ENCODE measurements at regions not wholly inside any gene's neighbourhood (a gene's known extent, or its start where the extent isn't known, plus 50 kb on each side); places are given as distances from the start of the nearest gene placed in this dataset.

DNA sequence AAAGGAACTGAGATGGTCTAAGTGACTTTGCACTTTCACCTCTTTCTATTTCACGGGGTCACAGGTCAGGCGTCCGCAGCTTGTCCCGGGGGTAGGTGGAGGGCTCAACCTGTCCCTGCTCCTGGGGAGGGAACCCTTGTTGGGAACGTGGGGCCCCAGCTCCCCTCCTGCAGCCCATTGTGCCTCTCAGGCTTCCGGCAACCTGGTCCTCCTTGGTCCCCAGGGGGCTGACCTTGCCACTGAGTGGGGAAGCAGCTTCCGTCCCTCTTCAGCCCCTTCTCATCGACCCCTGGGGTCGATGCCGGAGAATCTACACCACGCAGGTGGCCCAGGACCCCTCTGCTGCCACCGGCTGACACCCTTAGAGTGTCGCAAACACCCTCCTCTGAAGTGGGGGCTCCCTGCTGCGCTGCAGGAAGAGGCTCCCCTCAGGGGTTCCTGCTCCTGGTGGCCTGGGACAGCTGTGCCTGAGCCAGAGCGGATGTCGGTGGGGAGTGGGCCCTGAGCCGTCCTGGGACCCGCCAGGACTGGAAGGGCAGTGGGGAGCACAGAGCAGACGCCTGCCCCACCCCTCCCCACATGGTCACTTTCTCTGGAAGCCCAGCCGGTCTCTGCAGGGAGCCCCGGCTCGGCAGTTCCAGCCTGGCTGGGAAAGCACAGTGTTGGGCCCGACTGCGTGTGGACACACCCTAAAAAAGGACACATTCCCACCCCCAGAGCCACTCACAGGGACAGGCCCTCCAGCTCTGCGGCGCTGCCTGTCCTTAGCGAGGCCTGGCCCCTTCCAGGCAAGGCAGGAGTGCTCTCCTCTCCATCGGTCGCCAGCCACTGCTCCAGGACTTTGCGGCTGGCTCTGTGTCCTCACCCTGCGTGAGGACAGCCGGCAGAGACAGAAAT is 357.5 kb upstream of the SHH start:
- no peaks in the 10 kb centered on the region for H3K4me1 ChIP-seq (ENCODE audit: control insufficient read depth in 1 of 2, insufficient read depth in 2 of 2, low read length in 2 of 2)
- no peak overlapping the region for H3K27ac ChIP-seq (ENCODE audit: low read depth in 1 of 2, low read length in 2 of 2)
- no peaks in the 10 kb centered on the region for H3K27me3 ChIP-seq (ENCODE audit: control insufficient read depth in 1 of 2, insufficient read depth in 2 of 2, low read length in 1 of 2)
- DNase-seq (no peak), ATAC-seq (ENCODE audit: low FRiP score) (peak; percentile 7)
- intact Hi-C loops (cut with DNase I): no loop called here
- no peaks in the 10 kb centered on the region for H3K9me3 ChIP-seq (ENCODE audit: control insufficient read depth, low read length)
- no peaks in the 10 kb centered on the region for H3K36me3 ChIP-seq (ENCODE audit: control insufficient read depth in 1 of 2, insufficient read depth in 2 of 2, low read length in 1 of 2)
- H3K4me3 ChIP-seq (ENCODE audit: low read length in 2 of 2): no peak overlapping the region
- WGBS, 2 donors: 47 to 56% methylated on average over 31 to 32 of the region's 32 CpGs

DNA sequence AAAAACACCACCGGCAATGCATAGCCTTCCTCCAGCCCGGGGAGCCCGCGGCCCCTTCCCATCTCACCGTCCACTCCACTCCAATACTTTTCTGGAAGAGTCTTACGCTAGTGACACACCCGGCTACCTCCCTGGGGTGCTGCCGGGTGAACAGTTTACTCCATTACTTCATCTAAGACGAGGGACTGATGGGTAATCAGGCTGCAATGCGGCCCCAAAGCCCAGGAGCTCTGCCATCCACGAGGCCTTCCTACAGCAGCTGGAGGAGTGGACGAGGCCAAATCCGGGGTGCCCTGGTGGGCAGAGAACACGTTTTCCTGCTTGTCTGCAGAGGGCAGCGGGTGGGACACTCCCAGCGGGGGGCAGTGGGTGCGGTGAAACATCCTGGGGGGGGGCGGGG is 356.2 kb upstream of the SHH start:
- DNase-seq: no peak
- ATAC-seq (ENCODE audit: low FRiP score): no peak
- H3K27me3 ChIP-seq (ENCODE audit: control insufficient read depth in 1 of 2, insufficient read depth in 2 of 2, low read length in 1 of 2): no peaks in the 10 kb centered on the region
- no peaks in the 10 kb centered on the region for H3K36me3 ChIP-seq (ENCODE audit: control insufficient read depth in 1 of 2, insufficient read depth in 2 of 2, low read length in 1 of 2)
- H3K4me3 ChIP-seq (ENCODE audit: low read length in 2 of 2): no peak overlapping the region
- intact Hi-C loops (cut with DNase I): no loop called here
- no peak overlapping the region for H3K27ac ChIP-seq (ENCODE audit: low read depth in 1 of 2, low read length in 2 of 2)
- 82 to 85% methylated on average over 17 to 18 of the region's 18 CpGs for WGBS, 2 donors
- H3K4me1 ChIP-seq (ENCODE audit: control insufficient read depth in 1 of 2, insufficient read depth in 2 of 2, low read length in 2 of 2): no peaks in the 10 kb centered on the region
- no peaks in the 10 kb centered on the region for H3K9me3 ChIP-seq (ENCODE audit: control insufficient read depth, low read length)

DNA sequence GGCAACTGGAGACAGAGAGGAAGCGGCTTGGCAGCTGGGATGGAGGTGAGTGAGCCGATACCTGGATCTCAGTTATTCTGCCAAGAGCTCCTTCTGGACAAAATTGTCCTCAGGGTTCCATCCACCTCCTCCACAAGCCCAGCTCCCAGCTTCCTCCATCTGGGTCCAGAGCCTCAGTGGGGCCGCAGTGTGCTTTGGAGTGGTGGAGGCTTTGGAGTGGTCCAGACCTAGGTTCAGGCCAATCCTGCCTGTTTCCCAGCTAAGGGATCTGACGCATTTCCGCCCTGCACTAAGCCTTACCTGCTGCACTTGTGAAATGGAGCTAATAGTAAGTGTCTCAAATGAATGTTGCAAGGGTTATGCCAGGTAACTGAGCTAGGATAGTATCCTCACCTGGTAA is 355.7 kb upstream of the SHH start:
- intact Hi-C loops (cut with DNase I): no loop called here
- ATAC-seq (ENCODE audit: low FRiP score): no peak
- Histone ChIP-seq H3K27ac (ENCODE audit: low read depth in 1 of 2, low read length in 2 of 2) (no peak overlapping the region), H3K4me1 (ENCODE audit: control insufficient read depth in 1 of 2, insufficient read depth in 2 of 2, low read length in 2 of 2) (no peaks in the 10 kb centered on the region), H3K9me3 (ENCODE audit: control insufficient read depth, low read length) (no peaks in the 10 kb centered on the region), H3K36me3 (ENCODE audit: control insufficient read depth in 1 of 2, insufficient read depth in 2 of 2, low read length in 1 of 2) (no peaks in the 10 kb centered on the region), H3K4me3 (ENCODE audit: low read length in 2 of 2) (no peak overlapping the region), H3K27me3 (ENCODE audit: control insufficient read depth in 1 of 2, insufficient read depth in 2 of 2, low read length in 1 of 2) (no peaks in the 10 kb centered on the region)
- WGBS, 2 donors: 89% methylated on average over 5 of the region's 5 CpGs
- DNase-seq: no peak

DNA sequence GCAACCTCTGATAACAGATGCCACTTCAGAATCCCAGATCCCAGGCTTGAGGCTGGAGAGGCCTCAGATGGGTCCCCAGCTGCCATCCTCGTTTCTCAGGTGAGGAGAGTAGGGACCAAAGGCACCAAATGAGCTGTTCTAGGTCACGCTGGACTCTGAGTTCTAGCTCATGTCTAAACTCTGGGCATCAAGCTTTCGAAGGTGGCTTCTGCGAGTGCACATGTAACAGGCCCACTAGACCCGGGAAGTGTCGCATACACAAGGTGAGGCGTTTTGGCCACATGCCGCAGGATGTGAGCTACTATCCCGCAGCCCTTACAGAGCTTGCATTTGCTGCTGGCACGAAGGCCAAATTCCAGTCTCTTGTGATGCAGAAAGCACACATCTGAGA is 355.1 kb upstream of the SHH start:
- intact Hi-C loops (cut with DNase I): no loop called here
- H3K4me1 ChIP-seq (ENCODE audit: control insufficient read depth in 1 of 2, insufficient read depth in 2 of 2, low read length in 2 of 2): no peaks in the 10 kb centered on the region
- H3K27me3 ChIP-seq (ENCODE audit: control insufficient read depth in 1 of 2, insufficient read depth in 2 of 2, low read length in 1 of 2): no peaks in the 10 kb centered on the region
- H3K4me3 ChIP-seq (ENCODE audit: low read length in 2 of 2): no peak overlapping the region
- no peaks in the 10 kb centered on the region for H3K36me3 ChIP-seq (ENCODE audit: control insufficient read depth in 1 of 2, insufficient read depth in 2 of 2, low read length in 1 of 2)
- H3K27ac ChIP-seq (ENCODE audit: low read depth in 1 of 2, low read length in 2 of 2): no peak overlapping the region
- WGBS, 2 donors: 78 to 83% methylated on average over 10 of the region's 10 CpGs
- DNase-seq: no peak
- no peak for ATAC-seq (ENCODE audit: low FRiP score)
- H3K9me3 ChIP-seq (ENCODE audit: control insufficient read depth, low read length): no peaks in the 10 kb centered on the region

DNA sequence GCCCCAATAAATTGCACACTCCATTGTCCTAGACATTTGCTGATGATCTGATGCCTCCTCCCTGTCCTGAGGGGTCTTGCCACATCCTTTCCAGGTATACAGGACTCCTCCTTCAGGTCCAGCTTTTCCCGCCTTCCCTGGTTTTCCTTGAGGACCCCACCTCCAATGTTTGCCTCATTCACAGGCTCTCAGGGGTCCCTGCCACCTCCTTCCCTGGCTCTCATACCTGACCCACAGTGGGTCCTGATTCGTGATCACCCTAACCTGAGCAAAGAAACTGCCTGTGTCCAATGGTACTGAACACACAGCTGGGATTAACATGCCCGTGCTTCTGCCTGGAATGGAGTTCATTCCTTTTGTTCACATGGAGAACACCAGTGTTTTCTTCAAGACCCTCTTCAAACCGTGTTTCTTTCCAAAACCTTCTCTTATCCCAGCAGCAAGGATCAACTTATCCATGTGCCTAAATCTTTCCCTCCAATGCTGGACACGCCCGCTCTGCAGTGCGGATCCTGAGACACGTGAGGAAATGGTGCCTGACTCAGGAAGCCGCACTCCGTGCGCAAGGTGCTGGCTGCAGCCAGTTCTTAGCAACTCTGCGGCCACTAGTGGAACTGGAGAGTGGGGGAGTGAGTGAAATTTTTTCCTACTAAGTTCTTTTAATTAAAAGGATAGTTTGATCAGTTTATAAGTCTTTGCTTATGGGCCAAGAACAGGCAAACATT is 354.6 kb upstream of the SHH start:
- ATAC-seq (ENCODE audit: low FRiP score): no peak
- H3K9me3 ChIP-seq (ENCODE audit: control insufficient read depth, low read length): no peaks in the 10 kb centered on the region
- no peak for DNase-seq
- H3K27me3 ChIP-seq (ENCODE audit: control insufficient read depth in 1 of 2, insufficient read depth in 2 of 2, low read length in 1 of 2): no peaks in the 10 kb centered on the region
- no peak overlapping the region for H3K4me3 ChIP-seq (ENCODE audit: low read length in 2 of 2)
- H3K4me1 ChIP-seq (ENCODE audit: control insufficient read depth in 1 of 2, insufficient read depth in 2 of 2, low read length in 2 of 2): no peaks in the 10 kb centered on the region
- 85 to 88% methylated on average over 12 of the region's 12 CpGs for WGBS, 2 donors
- no peaks in the 10 kb centered on the region for H3K36me3 ChIP-seq (ENCODE audit: control insufficient read depth in 1 of 2, insufficient read depth in 2 of 2, low read length in 1 of 2)
- H3K27ac ChIP-seq (ENCODE audit: low read depth in 1 of 2, low read length in 2 of 2): no peak overlapping the region
- intact Hi-C loops (cut with DNase I): no loop called here

DNA sequence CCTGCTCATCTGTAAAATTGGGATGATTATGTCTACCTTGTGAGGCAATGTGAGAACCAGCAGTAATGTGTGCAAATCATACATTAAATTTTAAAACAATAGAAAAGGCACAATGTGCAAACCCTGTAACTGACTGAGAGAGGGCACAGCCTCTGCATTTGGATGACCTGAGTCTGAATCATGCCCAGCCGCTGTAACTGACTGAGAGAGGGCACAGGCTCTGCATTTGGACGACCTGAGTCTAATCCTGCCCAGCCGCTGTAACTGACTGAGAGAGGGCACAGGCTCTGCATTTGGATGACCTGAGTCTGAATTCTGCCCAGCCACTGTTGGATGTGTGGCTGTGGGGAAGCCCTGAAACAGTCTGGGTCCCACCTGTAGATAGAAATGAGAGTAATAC is 351.5 kb upstream of the SHH start:
- H3K27ac ChIP-seq (ENCODE audit: low read depth in 1 of 2, low read length in 2 of 2): no peak overlapping the region
- H3K4me1 ChIP-seq (ENCODE audit: control insufficient read depth in 1 of 2, insufficient read depth in 2 of 2, low read length in 2 of 2): no peaks in the 10 kb centered on the region
- H3K4me3 ChIP-seq (ENCODE audit: low read length in 2 of 2): no peak overlapping the region
- DNase-seq (no peak), ATAC-seq (ENCODE audit: low FRiP score) (no peak)
- no peaks in the 10 kb centered on the region for H3K27me3 ChIP-seq (ENCODE audit: control insufficient read depth in 1 of 2, insufficient read depth in 2 of 2, low read length in 1 of 2)
- H3K9me3 ChIP-seq (ENCODE audit: control insufficient read depth, low read length): peaks cover 2% of the 10 kb centered on the region
- 64 to 76% methylated on average over 3 of the region's 3 CpGs for WGBS, 2 donors
- intact Hi-C loops (cut with DNase I): no loop called here
- no peaks in the 10 kb centered on the region for H3K36me3 ChIP-seq (ENCODE audit: control insufficient read depth in 1 of 2, insufficient read depth in 2 of 2, low read length in 1 of 2)

DNA sequence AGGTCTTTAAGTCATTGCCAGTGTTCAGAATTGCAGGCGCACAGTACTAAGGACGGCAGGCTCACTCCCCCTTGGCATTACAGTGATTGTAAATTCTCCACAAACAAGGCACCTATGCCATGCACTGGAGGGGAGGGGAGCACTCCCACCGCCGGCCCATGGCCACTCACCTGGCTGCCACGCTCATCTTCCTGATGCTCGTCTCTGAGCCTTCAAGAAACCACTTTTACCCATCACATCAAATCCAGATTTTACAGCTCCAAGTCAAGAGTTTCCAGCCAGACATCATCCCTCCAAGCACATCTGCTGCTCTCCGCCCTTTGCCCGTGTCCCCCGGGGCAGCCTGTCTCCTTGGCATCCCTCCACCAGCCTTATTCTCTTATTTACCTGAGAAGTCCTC is 350.2 kb upstream of the SHH start:
- Histone ChIP-seq H3K27ac (ENCODE audit: low read depth in 1 of 2, low read length in 2 of 2) (no peak overlapping the region), H3K36me3 (ENCODE audit: control insufficient read depth in 1 of 2, insufficient read depth in 2 of 2, low read length in 1 of 2) (no peaks in the 10 kb centered on the region), H3K4me3 (ENCODE audit: low read length in 2 of 2) (no peak overlapping the region), H3K4me1 (ENCODE audit: control insufficient read depth in 1 of 2, insufficient read depth in 2 of 2, low read length in 2 of 2) (no peaks in the 10 kb centered on the region), H3K27me3 (ENCODE audit: control insufficient read depth in 1 of 2, insufficient read depth in 2 of 2, low read length in 1 of 2) (no peaks in the 10 kb centered on the region), H3K9me3 (ENCODE audit: control insufficient read depth, low read length) (peaks cover 2% of the 10 kb centered on the region)
- ATAC-seq (ENCODE audit: low FRiP score) (no peak), DNase-seq (no peak)
- 84 to 87% methylated on average over 9 of the region's 9 CpGs for WGBS, 2 donors
- intact Hi-C loops (cut with DNase I): no loop called here

DNA sequence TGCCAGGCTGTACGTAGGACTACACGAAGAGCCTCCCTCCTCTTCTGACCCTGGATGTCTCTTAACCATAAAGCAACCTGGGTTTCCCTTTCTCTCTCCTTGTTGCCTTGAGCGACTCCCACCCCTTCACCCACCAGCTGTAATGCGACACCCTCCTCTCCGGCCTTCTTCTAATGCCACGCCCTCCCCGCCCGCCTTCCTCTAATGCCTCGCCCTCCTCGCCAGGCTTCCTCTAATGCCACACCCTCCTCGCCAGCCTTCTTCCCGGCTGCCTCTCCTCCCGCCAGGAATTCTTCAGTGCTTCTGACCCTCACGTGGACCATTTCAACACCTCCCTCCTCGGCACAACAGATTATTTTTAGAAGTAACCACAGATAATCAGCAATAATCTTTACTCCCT is 348.5 kb upstream of the SHH start:
- Histone ChIP-seq H3K9me3 (ENCODE audit: control insufficient read depth, low read length) (peaks cover 2% of the 10 kb centered on the region), H3K27ac (ENCODE audit: low read depth in 1 of 2, low read length in 2 of 2) (no peak overlapping the region), H3K4me1 (ENCODE audit: control insufficient read depth in 1 of 2, insufficient read depth in 2 of 2, low read length in 2 of 2) (no peaks in the 10 kb centered on the region), H3K4me3 (ENCODE audit: low read length in 2 of 2) (no peak overlapping the region), H3K36me3 (ENCODE audit: control insufficient read depth in 1 of 2, insufficient read depth in 2 of 2, low read length in 1 of 2) (no peaks in the 10 kb centered on the region), H3K27me3 (ENCODE audit: control insufficient read depth in 1 of 2, insufficient read depth in 2 of 2, low read length in 1 of 2) (no peaks in the 10 kb centered on the region)
- ATAC-seq (ENCODE audit: low FRiP score) (no peak), DNase-seq (no peak)
- 38 to 50% methylated on average over 15 of the region's 15 CpGs for WGBS, 2 donors
- intact Hi-C loops (cut with DNase I): no loop called here

DNA sequence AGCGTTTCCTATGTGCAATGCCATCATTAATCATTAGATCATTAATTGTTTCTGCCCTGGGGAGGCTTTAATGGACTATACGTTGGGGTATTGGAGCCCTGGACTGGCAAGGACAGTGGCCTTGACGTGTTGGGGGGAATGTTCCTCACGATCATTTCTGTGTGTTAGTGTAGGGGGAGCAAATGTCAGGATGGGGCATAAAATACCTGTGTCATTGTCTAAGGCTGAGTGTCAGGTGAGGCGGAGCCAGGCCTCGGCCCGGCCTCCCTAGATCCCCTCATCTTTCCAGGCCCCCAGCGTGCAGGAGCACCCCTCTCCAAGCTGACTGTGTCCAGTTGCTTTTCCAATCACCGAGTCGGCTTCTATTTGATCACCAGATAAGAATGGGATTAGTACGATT is 346.4 kb upstream of the SHH start:
- peaks cover 2% of the 10 kb centered on the region for H3K9me3 ChIP-seq (ENCODE audit: control insufficient read depth, low read length)
- no peak overlapping the region for H3K4me3 ChIP-seq (ENCODE audit: low read length in 2 of 2)
- intact Hi-C loops (cut with DNase I): no loop called here
- DNase-seq (no peak), ATAC-seq (ENCODE audit: low FRiP score) (no peak)
- 81 to 82% methylated on average over 11 of the region's 11 CpGs for WGBS, 2 donors
- H3K36me3 ChIP-seq (ENCODE audit: control insufficient read depth in 1 of 2, insufficient read depth in 2 of 2, low read length in 1 of 2): no peaks in the 10 kb centered on the region
- no peaks in the 10 kb centered on the region for H3K27me3 ChIP-seq (ENCODE audit: control insufficient read depth in 1 of 2, insufficient read depth in 2 of 2, low read length in 1 of 2)
- H3K4me1 ChIP-seq (ENCODE audit: control insufficient read depth in 1 of 2, insufficient read depth in 2 of 2, low read length in 2 of 2): no peaks in the 10 kb centered on the region
- no peak overlapping the region for H3K27ac ChIP-seq (ENCODE audit: low read depth in 1 of 2, low read length in 2 of 2)
